HL-60 (cell line): ENCODE measurements at regions not wholly inside any gene's neighbourhood (a gene's known extent, or its start where the extent isn't known, plus 50 kb on each side); places are given as distances from the start of the nearest gene placed in this dataset.

ENCODE experiments used
- POLR2AphosphoS5 ChIP-seq: IDR thresholded peaks from 2 replicates; pipeline ENCODE4 v1.6.1; 2012; ENCODE audit warnings: low read depth
- SPI1 ChIP-seq: IDR thresholded peaks from 2 replicates; pipeline ENCODE4 v1.6.1; 2012; ENCODE audit warnings: low read depth, mild to moderate bottlenecking, borderline replicate concordance
- TF ChIP-seq, protein P1 (sequence below): IDR thresholded peaks from one replicate; pipeline ENCODE4 v1.5.1; 2011; ENCODE audit warnings: low read length, control low read depth, inconsistent platforms; ENCODE audit not compliant: insufficient read depth

DNA sequence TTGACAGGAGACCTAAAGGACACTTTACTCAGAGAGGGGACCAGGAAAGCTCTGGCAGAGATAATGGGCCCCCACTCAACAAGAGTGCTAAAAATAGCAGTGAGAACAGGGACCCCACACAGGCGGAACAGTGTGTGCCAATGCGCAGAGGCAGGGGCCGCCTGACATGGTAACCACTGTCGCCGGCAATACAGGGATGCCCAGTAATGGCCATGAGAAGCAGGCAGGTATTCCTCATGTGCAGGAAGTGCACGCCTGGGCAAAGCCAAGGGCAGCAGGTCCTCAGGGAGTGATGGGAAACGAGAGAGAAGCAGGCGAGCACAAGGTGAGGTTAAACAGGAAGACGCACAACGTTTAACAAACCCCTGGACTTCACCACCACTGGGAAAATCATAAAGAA is 757.1 kb downstream of the LIG4 start:
- TF ChIP-seq SPI1 = no peak
- TF ChIP-seq, protein P1, sequence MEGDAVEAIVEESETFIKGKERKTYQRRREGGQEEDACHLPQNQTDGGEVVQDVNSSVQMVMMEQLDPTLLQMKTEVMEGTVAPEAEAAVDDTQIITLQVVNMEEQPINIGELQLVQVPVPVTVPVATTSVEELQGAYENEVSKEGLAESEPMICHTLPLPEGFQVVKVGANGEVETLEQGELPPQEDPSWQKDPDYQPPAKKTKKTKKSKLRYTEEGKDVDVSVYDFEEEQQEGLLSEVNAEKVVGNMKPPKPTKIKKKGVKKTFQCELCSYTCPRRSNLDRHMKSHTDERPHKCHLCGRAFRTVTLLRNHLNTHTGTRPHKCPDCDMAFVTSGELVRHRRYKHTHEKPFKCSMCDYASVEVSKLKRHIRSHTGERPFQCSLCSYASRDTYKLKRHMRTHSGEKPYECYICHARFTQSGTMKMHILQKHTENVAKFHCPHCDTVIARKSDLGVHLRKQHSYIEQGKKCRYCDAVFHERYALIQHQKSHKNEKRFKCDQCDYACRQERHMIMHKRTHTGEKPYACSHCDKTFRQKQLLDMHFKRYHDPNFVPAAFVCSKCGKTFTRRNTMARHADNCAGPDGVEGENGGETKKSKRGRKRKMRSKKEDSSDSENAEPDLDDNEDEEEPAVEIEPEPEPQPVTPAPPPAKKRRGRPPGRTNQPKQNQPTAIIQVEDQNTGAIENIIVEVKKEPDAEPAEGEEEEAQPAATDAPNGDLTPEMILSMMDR = no peak
- no peak for TF ChIP-seq POLR2AphosphoS5
